ENCODE measurements at regions not wholly inside any gene's neighbourhood (a gene's known extent, or its start where the extent isn't known, plus 50 kb on each side); places are given as distances from the start of the nearest gene placed in this dataset.

DNA sequence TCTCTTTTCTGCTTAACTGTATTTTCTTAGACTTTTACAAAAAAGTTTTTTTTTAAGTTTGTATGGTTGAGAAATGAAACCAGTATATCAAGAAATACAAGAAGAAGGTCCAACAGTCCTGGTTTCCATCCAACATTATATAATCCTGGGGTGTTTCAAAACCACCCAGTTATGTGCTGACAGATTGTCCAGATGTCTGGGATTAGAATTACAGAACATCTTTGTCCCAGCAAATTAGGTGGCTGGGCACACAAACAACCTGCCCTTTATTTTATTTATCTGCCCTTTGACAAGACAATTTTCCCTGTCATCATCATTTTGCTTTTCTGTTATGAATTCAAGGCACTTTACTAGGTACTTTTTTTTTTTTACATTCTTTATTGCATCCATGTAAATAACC lies 622.1 kb downstream of the PLPP3 start:
- no peak for TF ChIP-seq EP300 (IDR thresholded peaks at IDR 0.05)
- TF ChIP-seq POLR2AphosphoS5 (IDR thresholded peaks at IDR 0.05), result no peak
- no peak for TF ChIP-seq POLR2A (IDR thresholded peaks at IDR 0.05)
- TF ChIP-seq, protein P1, sequence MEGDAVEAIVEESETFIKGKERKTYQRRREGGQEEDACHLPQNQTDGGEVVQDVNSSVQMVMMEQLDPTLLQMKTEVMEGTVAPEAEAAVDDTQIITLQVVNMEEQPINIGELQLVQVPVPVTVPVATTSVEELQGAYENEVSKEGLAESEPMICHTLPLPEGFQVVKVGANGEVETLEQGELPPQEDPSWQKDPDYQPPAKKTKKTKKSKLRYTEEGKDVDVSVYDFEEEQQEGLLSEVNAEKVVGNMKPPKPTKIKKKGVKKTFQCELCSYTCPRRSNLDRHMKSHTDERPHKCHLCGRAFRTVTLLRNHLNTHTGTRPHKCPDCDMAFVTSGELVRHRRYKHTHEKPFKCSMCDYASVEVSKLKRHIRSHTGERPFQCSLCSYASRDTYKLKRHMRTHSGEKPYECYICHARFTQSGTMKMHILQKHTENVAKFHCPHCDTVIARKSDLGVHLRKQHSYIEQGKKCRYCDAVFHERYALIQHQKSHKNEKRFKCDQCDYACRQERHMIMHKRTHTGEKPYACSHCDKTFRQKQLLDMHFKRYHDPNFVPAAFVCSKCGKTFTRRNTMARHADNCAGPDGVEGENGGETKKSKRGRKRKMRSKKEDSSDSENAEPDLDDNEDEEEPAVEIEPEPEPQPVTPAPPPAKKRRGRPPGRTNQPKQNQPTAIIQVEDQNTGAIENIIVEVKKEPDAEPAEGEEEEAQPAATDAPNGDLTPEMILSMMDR (IDR thresholded peaks at IDR 0.05), result no peak
- Histone ChIP-seq H3K27ac (no peak overlapping the region), H3K36me3 (no peaks in the 10 kb centered on the region), H3K9me3 (no peaks in the 10 kb centered on the region), H3K27me3 (no peaks in the 10 kb centered on the region), H3K4me1 (peaks cover 29% of the 10 kb centered on the region), H3K4me3 (no peak overlapping the region)
- DNase-seq (ENCODE audit: low spot score in 2 of 2), result no peak

DNA sequence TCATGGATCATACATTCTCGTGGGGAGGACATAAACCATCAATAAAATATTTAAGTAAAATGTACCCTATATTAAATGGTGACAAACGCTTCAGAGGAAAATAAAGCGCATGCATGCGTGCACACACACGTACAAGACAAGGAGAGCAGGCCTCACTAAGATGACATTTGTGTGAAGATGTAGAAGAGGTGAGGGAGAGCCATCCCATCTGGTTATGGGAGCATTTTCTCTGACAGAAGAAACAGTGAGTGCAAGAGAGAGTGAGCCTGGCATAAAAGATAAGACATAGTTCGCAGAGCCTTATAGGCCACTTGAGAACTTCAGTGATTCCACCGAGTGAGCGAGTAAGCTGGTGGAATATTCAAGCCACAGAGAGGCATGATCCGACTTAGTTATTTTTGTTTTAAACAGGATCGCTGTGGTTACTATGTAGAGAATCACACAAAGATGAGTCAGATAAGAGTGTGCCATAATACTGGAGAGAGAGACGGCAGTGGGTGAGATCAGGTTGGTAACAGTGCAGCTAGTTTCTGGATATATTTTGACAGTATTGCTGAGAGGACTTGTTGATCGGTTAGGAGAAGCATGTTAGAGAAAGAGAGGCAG lies 624.2 kb downstream of the PLPP3 start:
- Histone ChIP-seq H3K27me3 (no peaks in the 10 kb centered on the region), H3K27ac (no peak overlapping the region), H3K4me3 (no peak overlapping the region), H3K36me3 (no peaks in the 10 kb centered on the region), H3K4me1 (peaks cover 37% of the 10 kb centered on the region), H3K9me3 (no peaks in the 10 kb centered on the region)
- DNase-seq (ENCODE audit: low spot score in 2 of 2), result no peak
- WGBS, result 88% methylated on average over 12 of the region's 12 CpGs
- TF ChIP-seq EP300 (IDR thresholded peaks at IDR 0.05), result no peak
- TF ChIP-seq, protein P1 (IDR thresholded peaks at IDR 0.05), result no peak
- TF ChIP-seq POLR2A (IDR thresholded peaks at IDR 0.05), result no peak
- no peak for TF ChIP-seq POLR2AphosphoS5 (IDR thresholded peaks at IDR 0.05)

DNA sequence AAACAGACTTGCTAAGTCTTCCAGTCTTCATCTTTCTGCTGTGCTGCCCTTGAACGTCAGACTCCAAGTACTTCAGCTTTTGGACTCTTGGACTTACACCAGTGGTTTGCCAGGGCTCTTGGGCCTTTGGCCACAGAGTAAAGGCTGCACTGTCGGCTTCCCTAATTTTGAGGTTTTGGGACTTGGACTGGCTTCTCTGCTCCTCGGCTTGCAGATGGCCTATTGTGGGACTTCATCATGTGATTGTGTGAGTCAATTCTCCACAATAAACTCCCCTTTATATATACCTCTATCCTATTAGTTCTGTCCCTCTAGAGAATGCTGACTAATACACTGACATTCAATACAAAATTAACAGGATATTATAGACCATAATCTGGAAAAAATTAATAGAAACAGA lies 628.1 kb downstream of the PLPP3 start:
- WGBS, result 83% methylated on average over 3 of the region's 3 CpGs
- Histone ChIP-seq H3K27ac (no peak overlapping the region), H3K9me3 (no peaks in the 10 kb centered on the region), H3K27me3 (no peaks in the 10 kb centered on the region), H3K36me3 (no peaks in the 10 kb centered on the region), H3K4me3 (no peak overlapping the region), H3K4me1 (peaks cover 13% of the 10 kb centered on the region)
- no peak for DNase-seq (ENCODE audit: low spot score in 2 of 2)
- TF ChIP-seq EP300 (IDR thresholded peaks at IDR 0.05) (no peak), POLR2A (IDR thresholded peaks at IDR 0.05) (no peak), POLR2AphosphoS5 (IDR thresholded peaks at IDR 0.05) (no peak)
- TF ChIP-seq, protein P1 (IDR thresholded peaks at IDR 0.05), result no peak

DNA sequence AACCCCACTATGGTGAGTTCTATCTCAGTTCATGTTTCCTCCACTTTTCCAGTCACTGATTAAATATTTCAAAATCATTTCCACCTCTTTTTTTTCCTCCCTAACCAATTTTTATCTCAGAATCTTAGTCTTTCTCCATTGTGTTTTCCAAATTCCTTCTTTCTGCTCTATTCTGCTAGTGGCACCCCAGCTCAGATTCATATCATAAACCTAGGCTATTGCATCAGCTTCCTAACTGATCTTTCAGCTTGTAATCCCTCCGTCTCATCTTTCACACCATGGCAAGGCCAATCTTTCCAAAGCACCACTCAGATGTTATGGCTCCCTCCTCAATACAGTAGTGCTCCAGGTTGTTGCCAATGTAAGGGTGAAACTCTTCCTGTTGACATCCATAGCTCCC lies 631.9 kb downstream of the PLPP3 start:
- Histone ChIP-seq H3K9me3 (no peaks in the 10 kb centered on the region), H3K4me1 (peaks cover 7% of the 10 kb centered on the region), H3K4me3 (no peak overlapping the region), H3K27ac (no peak overlapping the region), H3K27me3 (no peaks in the 10 kb centered on the region), H3K36me3 (no peaks in the 10 kb centered on the region)
- 77% methylated on average over 1 of the region's 1 CpG for whole genome bisulfite sequencing
- no peak for TF ChIP-seq POLR2A (IDR thresholded peaks at IDR 0.05)
- no peak for DNase-seq (ENCODE audit: low spot score in 2 of 2)

DNA sequence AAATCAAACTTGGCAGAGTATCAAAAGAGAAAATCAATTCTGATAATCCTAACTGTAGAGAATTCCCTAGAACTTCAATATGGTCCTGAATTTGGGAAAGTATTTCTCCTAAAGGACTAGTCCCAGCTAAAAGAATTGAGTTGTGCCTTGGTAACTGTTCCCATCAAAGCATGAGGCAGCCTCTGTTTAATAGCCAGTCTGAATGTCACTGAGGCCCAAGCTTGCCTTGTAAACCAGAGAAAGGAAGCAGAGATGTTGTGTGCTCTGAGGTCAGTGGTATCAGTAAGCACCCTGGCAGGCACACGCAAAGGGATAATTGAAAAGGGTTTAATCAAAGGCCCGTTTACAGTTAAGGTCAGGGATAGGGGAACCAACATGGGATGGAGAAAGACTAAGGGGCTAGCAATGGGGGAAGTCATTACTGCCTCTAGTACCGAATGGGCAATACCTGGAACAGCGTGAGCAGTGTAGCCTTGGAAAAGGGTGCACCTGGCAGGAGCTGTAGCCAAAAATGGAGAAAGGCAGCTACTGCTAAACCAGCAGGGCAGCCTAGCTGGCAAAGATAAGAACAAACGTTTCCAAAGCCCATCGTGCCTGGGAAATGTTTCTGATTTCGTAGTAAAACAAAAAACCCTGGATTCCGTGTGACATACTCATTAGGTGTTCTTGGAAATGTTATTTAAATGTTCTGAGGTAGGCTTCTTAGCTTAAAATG lies 635.5 kb downstream of the PLPP3 start:
- no peak for DNase-seq (ENCODE audit: low spot score in 2 of 2)
- H3K9me3 ChIP-seq, result no peaks in the 10 kb centered on the region
- H3K4me3 ChIP-seq, result no peak overlapping the region
- H3K4me1 ChIP-seq, result no peaks in the 10 kb centered on the region
- 47% methylated on average over 8 of the region's 8 CpGs for WGBS
- H3K27ac ChIP-seq, result no peak overlapping the region
- H3K27me3 ChIP-seq, result no peaks in the 10 kb centered on the region
- TF ChIP-seq, protein P1 (IDR thresholded peaks at IDR 0.05), result no peak
- TF ChIP-seq POLR2A (IDR thresholded peaks at IDR 0.05) (no peak), EP300 (IDR thresholded peaks at IDR 0.05) (no peak), POLR2AphosphoS5 (IDR thresholded peaks at IDR 0.05) (no peak)
- no peaks in the 10 kb centered on the region for H3K36me3 ChIP-seq

Data from suprapubic skin (tissue), 4 donors.